T-helper 2 cell (primary cell): ENCODE measurements at regions not wholly inside any gene's neighbourhood (a gene's known extent, or its start where the extent isn't known, plus 50 kb on each side); places are given as distances from the start of the nearest gene placed in this dataset.
"Not testable (repeated sequence)": the region's sequence is repeated elsewhere in the genome, so short reads cannot be mapped to it uniquely, and the experiment has no call there.

Source experiments
- DNase-seq, 5 experiments: peaks; one replicate each; pipeline versions ENCODE4 v3.0.0 to v3.0.0-alpha.2; 2012 to 2022

DNA sequence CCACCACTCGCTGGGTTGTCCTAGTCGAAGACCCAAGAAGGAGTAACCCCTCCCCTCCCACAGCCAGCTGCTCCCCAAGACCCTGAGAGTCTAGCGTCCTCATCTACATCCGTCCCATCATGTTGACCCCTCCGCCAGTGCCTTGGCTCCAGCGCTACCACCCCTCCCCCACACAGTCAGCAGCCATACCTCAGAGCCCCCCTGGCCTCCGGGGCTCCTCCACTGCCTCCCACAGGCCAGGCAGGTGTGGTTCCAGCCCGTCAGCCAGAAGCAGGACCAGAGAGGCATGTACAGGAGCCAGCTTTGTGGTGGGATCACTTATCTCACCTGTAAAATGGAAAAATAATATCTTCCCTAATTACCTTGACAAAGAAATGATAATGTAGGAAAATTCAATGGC, 51.5 kb upstream of the PHF21B start:
- DNase-seq = no peak

- DNase-seq = peak in 2 of 5 experiments; percentile 32 to 75
Measured at GRCh38 chr22:45064313-45065278, 54.8 kb upstream of the PHF21B start.

DNA sequence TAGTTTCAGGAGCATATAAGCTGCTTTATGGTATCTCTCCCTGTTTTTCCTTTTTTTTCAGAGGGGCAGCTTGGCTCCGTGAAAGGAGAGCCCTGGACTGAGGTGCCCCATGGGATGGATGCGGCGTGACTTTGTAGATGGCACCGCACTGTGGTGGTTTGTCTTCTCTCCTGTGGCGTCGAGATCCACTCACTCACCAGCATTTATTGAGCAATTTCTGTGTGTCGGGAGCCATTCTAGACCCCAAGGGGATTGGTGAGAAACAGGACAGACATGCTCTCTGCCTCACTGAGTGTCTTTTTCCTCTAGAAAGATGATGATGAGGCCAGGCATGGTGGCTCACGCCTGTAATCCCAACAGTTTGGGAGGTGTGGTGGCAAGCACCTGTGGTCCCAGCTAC, 55.9 kb upstream of the PHF21B start:
- no peak for DNase-seq

DNA sequence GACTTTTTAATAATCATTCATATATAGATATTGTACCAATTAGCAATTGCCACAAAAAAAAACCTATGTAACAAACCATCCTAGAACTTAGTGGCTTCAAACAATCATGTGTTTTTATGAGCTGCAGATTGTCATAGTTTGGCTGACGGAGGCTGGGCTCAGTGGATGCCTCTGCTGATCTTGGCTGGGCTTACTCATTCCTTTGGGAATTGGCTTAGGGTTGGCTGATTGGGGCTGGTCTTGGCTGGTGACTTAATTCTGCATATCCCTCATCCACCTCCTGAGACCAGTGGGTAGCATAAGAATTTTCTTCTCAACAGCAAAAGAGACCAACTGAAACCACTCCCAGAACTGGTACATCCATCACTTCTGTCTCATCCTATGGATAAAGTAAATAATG, 57.9 kb upstream of the PHF21B start:
- DNase-seq = no peak

DNA sequence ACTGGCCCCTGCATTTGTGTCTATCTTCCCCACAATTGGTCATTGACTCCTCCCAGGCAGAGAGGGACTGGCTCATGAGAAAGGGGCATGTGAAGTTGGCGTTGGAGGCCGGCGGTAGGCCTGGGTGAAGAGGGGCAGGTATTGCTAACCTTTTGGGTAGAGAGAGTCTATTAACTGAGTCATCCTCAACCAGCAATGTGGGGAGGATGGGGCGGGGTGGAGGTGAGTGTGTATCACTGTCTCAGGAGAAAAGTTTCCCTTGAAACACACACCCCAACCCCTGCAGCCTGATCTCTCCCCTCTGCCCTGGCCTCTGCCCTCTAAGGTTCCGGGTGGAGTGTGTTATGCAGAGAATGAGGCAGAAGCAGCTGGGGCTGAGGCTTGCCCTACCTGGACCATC, 60.1 kb upstream of the PHF21B start:
- no peak for DNase-seq

DNA sequence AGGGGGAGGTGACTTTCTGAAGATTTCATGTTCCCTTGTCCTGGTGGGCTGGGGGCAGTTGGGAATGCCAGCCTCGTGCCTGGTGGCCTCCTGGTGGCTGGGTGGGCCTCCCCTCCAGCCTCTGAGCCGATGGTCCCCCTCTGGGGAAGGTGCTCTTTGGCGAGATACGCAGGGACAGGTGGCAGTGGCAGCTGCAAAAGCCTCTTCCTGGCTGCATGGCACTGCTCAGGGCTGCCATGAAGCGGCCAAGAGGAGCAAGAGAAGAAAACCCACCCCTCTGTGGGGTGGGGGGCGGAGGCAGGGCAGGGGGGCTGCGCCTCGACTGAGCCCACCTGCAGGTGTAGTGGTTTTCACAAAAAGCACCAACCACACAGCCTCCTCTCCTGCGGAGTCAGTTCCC, 61.8 kb upstream of the PHF21B start:
- no peak for DNase-seq

GRCh38 chr22:45072322-45072903, 62.6 kb upstream of the PHF21B start:
- DNase-seq = no peak

- no peak for DNase-seq
Measured at GRCh38 chr22:45073064-45073463, 63.3 kb upstream of the PHF21B start.

- DNase-seq = no peak
Measured at GRCh38 chr22:45077286-45077685, 67.5 kb upstream of the PHF21B start.

GRCh38 chr22:45077826-45078334, 68.1 kb upstream of the PHF21B start:
- no peak for DNase-seq

DNA sequence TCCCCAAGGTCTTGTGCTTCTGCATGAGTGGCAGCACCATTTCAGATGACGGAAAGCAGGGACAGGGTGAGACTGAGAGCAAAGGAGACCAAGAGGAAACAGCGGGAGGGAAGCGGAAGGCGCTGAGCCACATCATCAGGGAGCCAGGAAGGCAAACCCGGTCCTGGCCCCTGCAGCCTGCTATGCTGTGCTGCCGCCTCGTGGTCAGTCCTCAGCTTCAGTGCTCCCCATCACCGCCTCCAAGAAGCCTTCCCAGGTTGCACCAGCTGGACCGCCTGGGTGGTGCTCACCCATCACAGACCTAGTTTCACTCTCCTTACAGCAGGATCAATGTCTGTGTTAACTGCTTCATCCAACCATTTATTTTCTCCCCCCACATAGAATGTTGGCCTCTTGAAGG, 73.0 kb upstream of the PHF21B start:
- DNase-seq = peak in 1 of 5 experiments; percentile 12

DNA sequence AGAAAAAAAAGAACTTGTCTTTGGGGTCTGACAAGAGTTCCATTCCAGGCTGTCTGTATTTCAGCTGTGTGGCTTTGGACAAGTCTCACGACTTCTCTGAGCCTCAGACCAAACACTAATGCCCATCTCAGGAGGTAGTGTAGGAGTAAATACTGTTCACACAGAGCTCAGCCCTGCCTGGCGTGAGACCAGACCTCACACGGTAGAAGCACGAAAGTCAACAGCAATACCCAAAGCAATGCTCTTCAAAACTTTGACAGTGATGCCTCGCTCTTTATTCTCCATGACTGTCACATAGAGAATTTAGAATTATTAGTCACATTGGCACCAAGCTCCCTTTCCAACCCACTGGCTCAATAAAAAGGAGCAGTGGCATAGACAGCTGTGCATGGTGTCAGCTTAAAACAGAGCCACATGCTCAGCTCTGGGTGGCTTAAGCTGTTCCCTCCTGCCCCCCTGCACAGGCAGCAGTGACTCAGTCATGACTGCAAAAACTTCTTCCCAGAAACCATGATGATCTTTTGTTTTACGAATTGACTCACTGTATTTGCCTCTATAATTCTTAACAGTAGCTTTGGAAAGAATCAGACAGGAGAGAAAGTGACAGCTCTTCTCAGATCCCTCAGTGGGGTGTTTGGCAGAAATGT, 74.0 kb upstream of the PHF21B start:
- no peak for DNase-seq

GRCh38 chr22:45084400-45084920, 74.7 kb upstream of the PHF21B start:
- no peak for DNase-seq

- DNase-seq = no peak
Measured at GRCh38 chr22:45087802-45088201, 75.9 kb upstream of the NUP50 start.

DNA sequence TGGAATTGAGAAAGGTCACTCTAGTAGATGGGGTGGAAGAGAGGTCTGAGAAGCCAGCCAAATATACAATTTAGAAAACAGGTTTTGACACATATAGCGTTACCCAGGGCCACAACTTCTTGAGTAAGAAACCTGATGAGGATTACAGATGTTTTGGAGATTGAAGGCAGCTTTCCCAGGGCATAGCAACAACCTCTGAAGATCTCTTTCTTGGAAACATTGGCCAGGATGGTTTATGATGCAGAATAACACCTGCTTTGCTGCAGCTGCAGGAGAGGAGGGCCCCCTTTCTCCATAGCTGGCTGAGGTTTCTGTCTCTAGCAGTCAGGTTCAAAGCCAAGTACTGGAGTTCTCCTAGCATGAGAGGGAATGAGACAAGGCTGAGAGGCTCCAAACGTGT, 75.1 kb upstream of the NUP50 start:
- no peak for DNase-seq

DNA sequence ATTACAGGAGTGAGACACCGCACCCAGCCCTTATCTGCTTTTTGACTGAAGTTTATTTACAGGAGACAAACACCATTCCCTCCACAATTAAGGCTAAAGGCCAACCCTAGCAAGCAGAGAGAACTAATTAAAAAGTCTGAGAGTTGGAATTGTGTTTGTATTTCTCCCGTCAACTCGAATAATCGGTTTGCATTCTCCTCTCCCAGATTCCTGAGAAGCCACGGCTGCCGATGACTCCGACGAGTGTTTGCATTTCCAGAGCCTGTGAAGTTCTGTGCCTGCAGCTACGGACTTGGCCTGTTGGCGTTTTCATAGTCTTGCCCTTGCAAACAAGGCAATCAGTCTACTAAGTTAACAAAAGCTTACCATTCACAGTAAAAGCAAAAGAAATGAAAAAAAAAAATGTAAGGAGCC, 73.2 kb upstream of the NUP50 start:
- no peak for DNase-seq

- DNase-seq = no peak
Measured at GRCh38 chr22:45091254-45091854, 72.4 kb upstream of the NUP50 start.

DNA sequence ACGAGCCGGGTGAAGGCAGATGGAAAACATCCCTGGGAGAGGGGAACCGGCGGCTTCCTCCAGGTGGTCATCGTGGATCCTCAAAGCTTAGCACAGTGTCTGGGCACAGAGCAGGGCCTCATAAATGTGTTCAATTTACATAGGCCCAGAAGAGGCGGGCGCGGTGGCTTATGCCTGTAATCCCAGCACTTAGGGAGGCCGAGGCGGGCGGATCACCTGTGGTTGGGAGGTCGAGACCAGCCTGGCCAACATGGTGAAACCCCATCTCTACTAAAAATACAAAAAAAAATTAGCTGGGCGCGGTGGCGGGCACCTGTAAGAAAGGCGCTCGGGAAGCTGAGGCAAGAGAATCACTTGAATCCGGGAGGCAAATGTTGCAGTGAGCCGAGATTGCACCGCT, 71.8 kb upstream of the NUP50 start:
- DNase-seq = not testable (repeated sequence)

DNA sequence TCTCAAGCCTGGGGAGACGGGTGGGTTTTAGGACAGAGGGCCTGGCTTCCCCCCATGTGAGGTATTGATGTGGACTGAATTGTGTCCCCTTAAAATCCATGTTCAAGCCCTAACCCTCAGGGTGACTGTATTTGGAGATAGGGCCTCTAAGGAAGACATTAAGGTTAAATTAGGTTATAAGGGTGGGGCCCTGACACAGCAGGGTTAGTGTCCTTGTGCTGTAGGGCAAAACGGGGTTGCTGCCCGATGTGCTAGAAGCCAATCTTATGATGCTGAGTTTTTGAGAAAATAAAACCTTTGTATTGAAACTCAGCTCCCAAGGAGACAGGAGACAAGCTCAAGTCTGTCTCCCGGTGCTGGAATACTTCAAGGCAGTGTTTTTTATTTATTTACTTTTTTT, 71.1 kb upstream of the NUP50 start:
- DNase-seq = no peak

DNA sequence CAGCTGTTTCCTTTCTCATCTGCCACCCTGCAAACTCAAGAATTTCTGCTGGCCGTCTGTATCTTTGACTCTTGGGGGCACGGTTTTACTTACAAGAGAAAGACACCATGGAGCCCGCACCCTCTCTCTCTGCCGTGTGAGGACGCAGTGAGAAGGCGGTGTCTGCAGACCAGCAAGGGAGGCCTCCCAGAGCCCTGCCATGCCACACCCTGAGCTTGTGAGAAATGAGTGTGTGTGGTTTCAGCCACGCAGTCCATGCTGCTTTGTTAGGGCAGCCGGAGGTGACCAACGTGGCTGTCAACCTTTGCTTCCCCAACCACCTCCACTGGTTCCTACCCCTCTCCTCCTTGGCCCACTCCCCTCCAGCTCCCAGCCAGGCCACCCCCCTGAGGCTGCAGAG, 70.1 kb upstream of the NUP50 start:
- DNase-seq = no peak

GRCh38 chr22:45094081-45094720, 69.5 kb upstream of the NUP50 start:
- DNase-seq = no peak

DNA sequence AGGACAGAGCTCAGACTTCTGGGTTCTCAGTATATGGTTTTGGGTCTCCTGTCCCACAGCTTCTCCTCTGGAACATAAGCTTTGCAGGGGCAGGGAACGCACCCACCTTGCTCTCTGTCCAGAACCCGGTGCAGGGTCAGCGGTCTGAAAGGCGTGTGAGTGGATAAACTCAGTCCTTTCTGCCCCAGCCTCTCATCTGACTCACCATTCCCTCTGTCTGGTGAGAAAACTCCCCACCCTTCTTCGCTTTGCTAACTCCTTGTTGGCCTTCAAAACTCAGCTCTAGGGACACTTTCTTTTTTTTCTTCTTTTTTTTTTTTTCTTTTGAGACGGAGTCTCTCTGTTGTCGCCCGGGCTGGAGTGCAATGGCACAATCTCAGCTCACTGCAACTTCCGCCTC, 68.9 kb upstream of the NUP50 start:
- DNase-seq = no peak
